NCI-H82 treated with DMSO at 0.1 percent for 48 hours (cell line): ENCODE measurements at regions not wholly inside any gene's neighbourhood (a gene's known extent, or its start where the extent isn't known, plus 50 kb on each side); places are given as distances from the start of the nearest gene placed in this dataset.

ENCODE experiments used
- DNase-seq: peaks from one replicate; lab custom pipeline; 2025; ENCODE audit not compliant: unreplicated experiment; lab: John Stamatoyannopoulos, UW

GRCh38 chrX:98516120-98516519, 1632.4 kb downstream of the RPA4 start:
- no peak for DNase-seq

GRCh38 chrX:98523026-98523425, 1639.3 kb downstream of the RPA4 start:
- DNase-seq: no peak

GRCh38 chrX:98523521-98523920, 1639.8 kb downstream of the RPA4 start:
- no peak for DNase-seq

- no peak for DNase-seq
Observed at GRCh38 chrX:98548519-98548918, 1664.8 kb downstream of the RPA4 start.

- no peak for DNase-seq
Observed at GRCh38 chrX:98568795-98569194, 1685.1 kb downstream of the RPA4 start.

GRCh38 chrX:98605941-98606340, 1722.2 kb downstream of the RPA4 start:
- DNase-seq: no peak

- no peak for DNase-seq
Observed at GRCh38 chrX:98607739-98608138, 1724.0 kb downstream of the RPA4 start.

- no peak for DNase-seq
Observed at GRCh38 chrX:98627645-98628044, 1743.9 kb downstream of the RPA4 start.

- DNase-seq: peak; percentile 45
Observed at GRCh38 chrX:98637451-98637850, 1753.7 kb downstream of the RPA4 start.

- DNase-seq: no peak
Observed at GRCh38 chrX:98646351-98646750, 1762.6 kb downstream of the RPA4 start.

- DNase-seq: no peak
Observed at GRCh38 chrX:98654565-98654964, 1755.5 kb downstream of the PCDH19 start.
